ENCODE measurements at regions not wholly inside any gene's neighbourhood (a gene's known extent, or its start where the extent isn't known, plus 50 kb on each side); places are given as distances from the start of the nearest gene placed in this dataset.

DNA sequence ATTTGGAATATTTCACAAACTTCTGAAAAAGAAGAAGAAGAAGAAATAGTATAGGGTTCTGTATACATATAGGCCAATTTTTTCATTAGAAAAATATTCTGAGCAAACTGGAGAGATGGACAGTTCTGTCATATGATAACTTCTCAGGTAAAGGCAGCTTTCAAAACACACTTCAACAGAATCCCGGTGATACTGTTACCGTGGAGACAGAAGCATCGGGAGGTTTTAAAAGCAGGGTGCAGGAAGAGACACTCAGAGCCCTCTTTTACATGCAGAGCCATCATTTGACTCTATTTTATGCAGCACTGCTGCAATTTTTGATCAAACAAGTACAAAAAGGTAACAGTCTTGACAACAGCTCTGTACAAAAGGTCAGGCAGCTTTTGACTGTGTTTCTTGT lies 1785.4 kb downstream of the LRRC4C start:
- Mint-ChIP-seq H3K4me1 (peaks cover 8% of the 10 kb centered on the region), H3K27me3 (ENCODE audit: insufficient read depth, low read depth) (no peaks in the 10 kb centered on the region), H3K9me3 (no peaks in the 10 kb centered on the region), H3K4me3 (no peak overlapping the region), H3K36me3 (no peaks in the 10 kb centered on the region), H3K27ac (no peak overlapping the region)
- H3K27ac ChIP-seq, result no peak overlapping the region
- no peaks in the 10 kb centered on the region for H3F3A ChIP-seq (ENCODE audit: low read depth)
- H3K79me2 ChIP-seq (ENCODE audit: low read depth), result no peaks in the 10 kb centered on the region
- TF ChIP-seq, protein P1, sequence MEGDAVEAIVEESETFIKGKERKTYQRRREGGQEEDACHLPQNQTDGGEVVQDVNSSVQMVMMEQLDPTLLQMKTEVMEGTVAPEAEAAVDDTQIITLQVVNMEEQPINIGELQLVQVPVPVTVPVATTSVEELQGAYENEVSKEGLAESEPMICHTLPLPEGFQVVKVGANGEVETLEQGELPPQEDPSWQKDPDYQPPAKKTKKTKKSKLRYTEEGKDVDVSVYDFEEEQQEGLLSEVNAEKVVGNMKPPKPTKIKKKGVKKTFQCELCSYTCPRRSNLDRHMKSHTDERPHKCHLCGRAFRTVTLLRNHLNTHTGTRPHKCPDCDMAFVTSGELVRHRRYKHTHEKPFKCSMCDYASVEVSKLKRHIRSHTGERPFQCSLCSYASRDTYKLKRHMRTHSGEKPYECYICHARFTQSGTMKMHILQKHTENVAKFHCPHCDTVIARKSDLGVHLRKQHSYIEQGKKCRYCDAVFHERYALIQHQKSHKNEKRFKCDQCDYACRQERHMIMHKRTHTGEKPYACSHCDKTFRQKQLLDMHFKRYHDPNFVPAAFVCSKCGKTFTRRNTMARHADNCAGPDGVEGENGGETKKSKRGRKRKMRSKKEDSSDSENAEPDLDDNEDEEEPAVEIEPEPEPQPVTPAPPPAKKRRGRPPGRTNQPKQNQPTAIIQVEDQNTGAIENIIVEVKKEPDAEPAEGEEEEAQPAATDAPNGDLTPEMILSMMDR (IDR thresholded peaks at IDR 0.05), result no peak
- TF ChIP-seq EZH2phosphoT487 (IDR thresholded peaks at IDR 0.05) (no peak), EZH2 (IDR thresholded peaks at IDR 0.05) (no peak)
- H3K4me3 ChIP-seq, result no peak overlapping the region
- no peaks in the 10 kb centered on the region for H4K20me1 ChIP-seq (ENCODE audit: low read depth)
- H3K4me2 ChIP-seq, result no peak overlapping the region
- no peak overlapping the region for H2AFZ ChIP-seq (replicated peaks)
- no peaks in the 10 kb centered on the region for H3K9me3 ChIP-seq (ENCODE audit: low read depth)
- H3K36me3 ChIP-seq, result no peaks in the 10 kb centered on the region
- H3K9ac ChIP-seq, result no peak overlapping the region
- DNase-seq (ENCODE audit: low spot score), result no peak
- H3K27me3 ChIP-seq, result no peaks in the 10 kb centered on the region
- no peaks in the 10 kb centered on the region for H3K4me1 ChIP-seq

DNA sequence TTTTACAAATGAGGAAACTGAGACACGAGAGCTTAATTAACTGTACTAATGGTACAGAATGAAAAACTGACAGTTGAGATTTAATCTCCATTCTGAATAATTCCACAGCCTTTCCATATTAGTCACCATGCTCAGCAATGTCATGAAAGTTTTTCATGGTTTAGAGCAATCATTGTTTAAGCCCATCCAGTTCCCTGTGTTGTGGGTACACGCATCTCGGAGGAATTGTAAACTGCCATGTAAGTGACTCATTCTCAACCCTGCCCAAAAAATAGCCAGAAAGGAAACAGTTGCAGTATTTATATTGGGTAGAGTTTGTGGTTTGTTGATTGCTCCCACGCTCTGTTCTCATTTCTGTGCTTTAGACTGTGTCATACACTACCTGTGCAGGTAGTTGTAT lies 1790.8 kb downstream of the LRRC4C start:
- H3K4me2 ChIP-seq, result no peak overlapping the region
- no peak overlapping the region for H2AFZ ChIP-seq (replicated peaks)
- no peaks in the 10 kb centered on the region for H3K79me2 ChIP-seq (ENCODE audit: low read depth)
- no peak overlapping the region for H3K9ac ChIP-seq
- Mint-ChIP-seq H3K36me3 (peaks cover 4% of the 10 kb centered on the region), H3K27ac (no peak overlapping the region), H3K4me1 (peaks cover 16% of the 10 kb centered on the region), H3K27me3 (ENCODE audit: insufficient read depth, low read depth) (peaks cover 2% of the 10 kb centered on the region), H3K9me3 (peaks cover 8% of the 10 kb centered on the region), H3K4me3 (no peak overlapping the region)
- no peaks in the 10 kb centered on the region for H3F3A ChIP-seq (ENCODE audit: low read depth)
- no peaks in the 10 kb centered on the region for H3K9me3 ChIP-seq (ENCODE audit: low read depth)
- no peaks in the 10 kb centered on the region for H3K4me1 ChIP-seq
- H3K4me3 ChIP-seq, result no peak overlapping the region
- H4K20me1 ChIP-seq (ENCODE audit: low read depth), result no peaks in the 10 kb centered on the region
- H3K36me3 ChIP-seq, result no peaks in the 10 kb centered on the region
- TF ChIP-seq EZH2phosphoT487 (IDR thresholded peaks at IDR 0.05) (no peak), EZH2 (IDR thresholded peaks at IDR 0.05) (no peak)
- TF ChIP-seq, protein P1 (IDR thresholded peaks at IDR 0.05), result no peak
- no peak overlapping the region for H3K27ac ChIP-seq
- DNase-seq (ENCODE audit: low spot score), result no peak
- no peaks in the 10 kb centered on the region for H3K27me3 ChIP-seq

DNA sequence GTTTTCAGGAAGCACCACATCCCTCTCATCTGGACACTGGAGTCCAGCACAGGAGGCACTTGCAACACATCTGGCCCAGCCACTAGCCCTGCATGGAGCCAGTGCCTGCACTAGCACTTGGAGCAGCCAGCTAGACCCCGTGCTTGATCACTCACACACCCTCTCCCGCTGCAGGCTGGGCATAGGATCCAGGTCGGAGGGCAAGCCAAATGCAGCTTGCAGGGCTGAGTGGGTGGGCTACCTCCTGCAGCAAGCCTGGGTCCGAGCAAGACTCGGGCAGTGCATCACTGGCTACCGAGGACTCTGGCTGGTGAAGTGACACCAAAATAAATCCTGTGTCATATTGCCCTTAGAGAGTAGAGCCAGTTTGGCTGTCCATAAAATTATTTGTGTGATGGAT lies 1795.4 kb downstream of the LRRC4C start:
- H3K4me1 ChIP-seq, result peaks cover 7% of the 10 kb centered on the region
- H3K4me3 ChIP-seq, result no peak overlapping the region
- no peaks in the 10 kb centered on the region for H3F3A ChIP-seq (ENCODE audit: low read depth)
- DNase-seq (ENCODE audit: low spot score), result no peak
- no peaks in the 10 kb centered on the region for H3K9me3 ChIP-seq (ENCODE audit: low read depth)
- no peaks in the 10 kb centered on the region for H3K27me3 ChIP-seq
- H3K27ac ChIP-seq, result no peak overlapping the region
- no peak overlapping the region for H2AFZ ChIP-seq (replicated peaks)
- H3K27ac Mint-ChIP-seq, result no peak overlapping the region
- H3K36me3 ChIP-seq, result no peaks in the 10 kb centered on the region
- no peaks in the 10 kb centered on the region for H4K20me1 ChIP-seq (ENCODE audit: low read depth)
- H3K27me3 Mint-ChIP-seq (ENCODE audit: insufficient read depth, low read depth), result peaks cover 6% of the 10 kb centered on the region
- no peaks in the 10 kb centered on the region for H3K79me2 ChIP-seq (ENCODE audit: low read depth)
- peaks cover 8% of the 10 kb centered on the region for H3K9me3 Mint-ChIP-seq
- peaks cover 6% of the 10 kb centered on the region for H3K36me3 Mint-ChIP-seq
- TF ChIP-seq EZH2 (IDR thresholded peaks at IDR 0.05), result no peak
- peaks cover 31% of the 10 kb centered on the region for H3K4me1 Mint-ChIP-seq
- no peak overlapping the region for H3K4me2 ChIP-seq
- no peak overlapping the region for H3K9ac ChIP-seq
- H3K4me3 Mint-ChIP-seq, result no peak overlapping the region

DNA sequence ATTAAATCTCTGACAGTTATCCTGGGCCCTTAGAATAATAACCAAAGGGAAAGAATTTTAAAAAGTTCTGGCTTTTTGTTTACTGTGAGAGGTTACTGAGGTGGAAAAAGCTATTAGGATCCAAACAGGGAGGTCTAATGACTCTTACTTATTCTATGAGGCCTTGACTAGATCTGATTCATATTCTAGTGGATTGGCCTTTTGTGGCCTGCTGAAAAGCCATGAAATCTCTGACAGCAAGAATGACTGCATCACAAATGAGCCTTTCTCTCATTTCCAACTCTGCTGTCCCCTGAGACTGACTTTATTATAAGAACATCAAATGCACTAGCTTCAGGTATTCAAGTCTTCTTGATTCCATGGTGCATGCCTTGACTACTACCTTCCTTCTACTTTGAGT lies 1797.6 kb downstream of the LRRC4C start:
- H3K27ac ChIP-seq, result peak overlapping the region; percentile 58
- H3K36me3 ChIP-seq, result no peaks in the 10 kb centered on the region
- no peaks in the 10 kb centered on the region for H3K27me3 ChIP-seq
- H3K27me3 Mint-ChIP-seq (ENCODE audit: insufficient read depth, low read depth), result peaks cover 7% of the 10 kb centered on the region
- no peak for DNase-seq (ENCODE audit: low spot score)
- no peak overlapping the region for H3K4me3 ChIP-seq
- peaks cover 6% of the 10 kb centered on the region for H3K36me3 Mint-ChIP-seq
- no peaks in the 10 kb centered on the region for H3F3A ChIP-seq (ENCODE audit: low read depth)
- peaks cover 7% of the 10 kb centered on the region for H3K4me1 ChIP-seq
- H3K9me3 Mint-ChIP-seq, result peaks cover 8% of the 10 kb centered on the region
- H3K4me2 ChIP-seq, result no peak overlapping the region
- no peaks in the 10 kb centered on the region for H3K79me2 ChIP-seq (ENCODE audit: low read depth)
- H3K4me3 Mint-ChIP-seq, result no peak overlapping the region
- H2AFZ ChIP-seq (replicated peaks), result no peak overlapping the region
- peaks cover 23% of the 10 kb centered on the region for H3K4me1 Mint-ChIP-seq
- H3K9me3 ChIP-seq (ENCODE audit: low read depth), result no peaks in the 10 kb centered on the region
- no peaks in the 10 kb centered on the region for H4K20me1 ChIP-seq (ENCODE audit: low read depth)
- H3K27ac Mint-ChIP-seq, result peak overlapping the region; percentile 46
- TF ChIP-seq EZH2phosphoT487 (IDR thresholded peaks at IDR 0.05), result no peak
- TF ChIP-seq, protein P1 (IDR thresholded peaks at IDR 0.05), result no peak
- no peak for TF ChIP-seq EZH2 (IDR thresholded peaks at IDR 0.05)
- no peak overlapping the region for H3K9ac ChIP-seq

Measured in neural progenitor cell (in vitro differentiated cells).